ENCODE measurements at regions not wholly inside any gene's neighbourhood (a gene's known extent, or its start where the extent isn't known, plus 50 kb on each side); places are given as distances from the start of the nearest gene placed in this dataset.

- TF ChIP-seq PAXIP1 (CRISPR knock-in tag; conservative IDR thresholded peaks at IDR 0.05) (peak; percentile 55), GATAD2A (CRISPR knock-in tag; IDR thresholded peaks at IDR 0.05) (peak; percentile 44; the same call in 1 of the 2 replicates), FOXA3 (CRISPR knock-in tag; IDR thresholded peaks at IDR 0.05) (peak; percentile 24; the same call in 1 of the 2 replicates), ONECUT2 (CRISPR knock-in tag; IDR thresholded peaks at IDR 0.05) (peak; percentile 41; the same call in 1 of the 2 replicates), HNF4A (CRISPR knock-in tag; IDR thresholded peaks at IDR 0.05) (peak; percentile 26; the same call in 1 of the 2 replicates), ETV5 (CRISPR knock-in tag; IDR thresholded peaks at IDR 0.05; ENCODE audit: borderline replicate concordance) (peak; percentile 39; the same call in 1 of the 2 replicates), NPAS2 (CRISPR knock-in tag; IDR thresholded peaks at IDR 0.05; ENCODE audit: borderline replicate concordance) (no peak), FOSL2 (CRISPR knock-in tag; IDR thresholded peaks at IDR 0.05) (peak; percentile 82), ZNF552 (CRISPR knock-in tag; IDR thresholded peaks at IDR 0.05; ENCODE audit: borderline replicate concordance) (no peak), AHDC1 (CRISPR knock-in tag; IDR thresholded peaks at IDR 0.05; ENCODE audit: borderline replicate concordance) (peak; percentile 16; the same call in 1 of the 2 replicates), ARID5B (CRISPR knock-in tag; IDR thresholded peaks at IDR 0.05) (peak; percentile 39), HDAC1 (CRISPR knock-in tag; IDR thresholded peaks at IDR 0.05) (0 out of 2 replicates have a peak, but pooled peaks have one; percentile 27), XRCC5 (optimal IDR thresholded peaks at IDR 0.05; ENCODE audit: low read length) (peak; percentile 40)
These were observed 356.9 kb upstream of the KLHL29 start (continued) for GRCh38 chr2:23028106-23028505.

All from HepG2 (cell line).